AG04450 (cell line): ENCODE measurements at regions not wholly inside any gene's neighbourhood (a gene's known extent, or its start where the extent isn't known, plus 50 kb on each side); places are given as distances from the start of the nearest gene placed in this dataset.
A peak's percentile ranks its signal among the peaks of the same experiment; 100 is the strongest.

Source experiments
- CTCF ChIA-PET: fragments of 300-600, 350-600 bp; formaldehyde crosslinking; extraction: SDS; loops from one replicate; lab custom pipeline; 2022; ENCODE audit warnings: antibody characterized with exemption, inconsistent platforms; lab: Charles Lee
- POLR2A ChIA-PET: fragments of 350-600 bp; formaldehyde crosslinking; extraction: SDS; loops from one replicate; lab custom pipeline; 2021; ENCODE audit warnings: antibody characterized with exemption, inconsistent platforms; lab: Yijun Ruan, JAX
- DNase-seq: peaks from one replicate; pipeline ENCODE4 v3.0.0-alpha.2; 2011; ENCODE audit warnings: low read depth, low spot score
- H3K27ac ChIP-seq: one replicate; pipeline ENCODE4 v1.5.1; 2012; ENCODE audit warnings: low read depth, low read length, control low read depth
- H3K27me3 ChIP-seq: one replicate; pipeline ENCODE4 v1.6.0; 2012; ENCODE audit warnings: low read length; ENCODE audit not compliant: control insufficient read depth, insufficient read depth
- H3K4me3 ChIP-seq: 2 replicates; pipeline ENCODE4 v1.5.1; 2011; ENCODE audit warnings: mild to moderate bottlenecking, low read depth, low read length, control low read depth
- H3K9me3 ChIP-seq: 2 replicates; pipeline ENCODE4 v1.5.1; 2012; ENCODE audit warnings: low read length; ENCODE audit not compliant: control insufficient read depth, insufficient read depth
- CTCF ChIP-seq: IDR thresholded peaks from 2 replicates; pipeline ENCODE4 v1.5.1; 2011; ENCODE audit warnings: low read depth, low read length, control low read depth, inconsistent platforms

GRCh38 chr11:95456714-95457491 is 225.9 kb upstream of the SESN3 start:
- H3K27me3 ChIP-seq: no peaks in the 10 kb centered on the region
- DNase-seq: no peak
- H3K4me3 ChIP-seq: no peak overlapping the region
- ChIA-PET POLR2A (no interaction called here), CTCF (no interaction called here)
- no peaks in the 10 kb centered on the region for H3K9me3 ChIP-seq
- no peak for TF ChIP-seq CTCF
- H3K27ac ChIP-seq: no peak overlapping the region

- Histone ChIP-seq H3K27ac (no peak overlapping the region), H3K9me3 (no peaks in the 10 kb centered on the region), H3K27me3 (no peaks in the 10 kb centered on the region), H3K4me3 (no peak overlapping the region)
- TF ChIP-seq CTCF: no peak
- CTCF ChIA-PET: interaction anchor here (1.3 to 1.6 kb wide), 2 partner anchors 224 to 251 kb away, joined by 4 read pairs; no protein-coding TSS in a partner anchor
- POLR2A ChIA-PET: no interaction called here
- no peak for DNase-seq
These were observed 224.4 kb upstream of the SESN3 start for GRCh38 chr11:95455228-95455970.

GRCh38 chr11:95453616-95454171 is 222.7 kb upstream of the SESN3 start:
- ChIA-PET POLR2A (no interaction called here), CTCF (no interaction called here)
- TF ChIP-seq CTCF: no peak
- H3K27me3 ChIP-seq: no peaks in the 10 kb centered on the region
- no peak overlapping the region for H3K27ac ChIP-seq
- no peak overlapping the region for H3K4me3 ChIP-seq
- DNase-seq: no peak
- H3K9me3 ChIP-seq: no peaks in the 10 kb centered on the region

- ChIA-PET CTCF (interaction anchor here (1.0 kb wide), 1 partner anchor 254 kb away, joined by 4 read pairs; no protein-coding TSS in a partner anchor), POLR2A (no interaction called here)
- DNase-seq: peak; percentile 13
- Histone ChIP-seq H3K4me3 (no peak overlapping the region), H3K27me3 (no peaks in the 10 kb centered on the region), H3K27ac (no peak overlapping the region), H3K9me3 (no peaks in the 10 kb centered on the region)
- no peak for TF ChIP-seq CTCF
These were observed 220.7 kb upstream of the SESN3 start for GRCh38 chr11:95451682-95452081.
